ENCODE measurements at regions not wholly inside any gene's neighbourhood (a gene's known extent, or its start where the extent isn't known, plus 50 kb on each side); places are given as distances from the start of the nearest gene placed in this dataset.

GRCh38 chr2:78546843-78547242 is 478.7 kb upstream of the REG3G start:
- no peak overlapping the region for H3K27ac ChIP-seq
- no peaks in the 10 kb centered on the region for H3K9me3 ChIP-seq
- no peaks in the 10 kb centered on the region for H3K36me3 ChIP-seq
- in situ Hi-C loops (cut with MboI; ENCODE audit: low pct_ligation_motif_present in 1 of 4, low pct_unique_long_range_greater_than_20kb in 1 of 4, low sequenced_read_pairs in 3 of 4) (no loop called here), intact Hi-C loops (cut with DNase I; ENCODE audit: low total_unique reads) (no loop called here)
- TF ChIP-seq CTCF (IDR thresholded peaks at IDR 0.05) (no peak), POLR2AphosphoS5 (IDR thresholded peaks at IDR 0.05) (no peak), POLR2A (IDR thresholded peaks at IDR 0.05) (no peak), EP300 (IDR thresholded peaks at IDR 0.05; ENCODE audit: low read depth) (no peak)
- DNase-seq = no peak
- H3K4me3 ChIP-seq = no peak overlapping the region
- 89% methylated on average over 14 of the region's 14 CpGs; no CpG with 5 or more reads in 1 of the 2 donors for whole genome bisulfite sequencing, 2 donors (ENCODE audit: low coverage in 1 of 2)
- no peaks in the 10 kb centered on the region for H3K4me1 ChIP-seq
- H3K27me3 ChIP-seq = no peaks in the 10 kb centered on the region

- DNase-seq = no peak
- intact Hi-C loops (cut with DNase I; ENCODE audit: low total_unique reads) (no loop called here), in situ Hi-C loops (cut with MboI; ENCODE audit: low pct_ligation_motif_present in 1 of 4, low pct_unique_long_range_greater_than_20kb in 1 of 4, low sequenced_read_pairs in 3 of 4) (no loop called here)
- 80 to 93% methylated on average over 2 of the region's 2 CpGs for WGBS, 2 donors (ENCODE audit: low coverage in 1 of 2)
- Histone ChIP-seq H3K27me3 (no peaks in the 10 kb centered on the region), H3K4me3 (no peak overlapping the region), H3K27ac (no peak overlapping the region), H3K36me3 (no peaks in the 10 kb centered on the region), H3K9me3 (no peaks in the 10 kb centered on the region), H3K4me1 (no peaks in the 10 kb centered on the region)
- TF ChIP-seq CTCF (IDR thresholded peaks at IDR 0.05) (no peak), POLR2A (IDR thresholded peaks at IDR 0.05) (no peak), POLR2AphosphoS5 (IDR thresholded peaks at IDR 0.05) (no peak), EP300 (IDR thresholded peaks at IDR 0.05; ENCODE audit: low read depth) (no peak)
These were observed 475.7 kb upstream of the REG3G start for GRCh38 chr2:78549766-78550165.

- TF ChIP-seq EP300 (IDR thresholded peaks at IDR 0.05; ENCODE audit: low read depth) (no peak), POLR2AphosphoS5 (IDR thresholded peaks at IDR 0.05) (no peak), CTCF (IDR thresholded peaks at IDR 0.05) (no peak), POLR2A (IDR thresholded peaks at IDR 0.05) (no peak)
- H3K36me3 ChIP-seq = no peaks in the 10 kb centered on the region
- no peaks in the 10 kb centered on the region for H3K4me1 ChIP-seq
- no peak for DNase-seq
- 40 to 48% methylated on average over 3 of the region's 3 CpGs for WGBS, 2 donors (ENCODE audit: low coverage in 1 of 2)
- no peaks in the 10 kb centered on the region for H3K27me3 ChIP-seq
- no peaks in the 10 kb centered on the region for H3K9me3 ChIP-seq
- H3K4me3 ChIP-seq = no peak overlapping the region
- in situ Hi-C loops (cut with MboI; ENCODE audit: low pct_ligation_motif_present in 1 of 4, low pct_unique_long_range_greater_than_20kb in 1 of 4, low sequenced_read_pairs in 3 of 4) (no loop called here), intact Hi-C loops (cut with DNase I; ENCODE audit: low total_unique reads) (no loop called here)
- no peak overlapping the region for H3K27ac ChIP-seq
These were observed 471.4 kb upstream of the REG3G start for GRCh38 chr2:78553866-78554647.

- intact Hi-C loops (cut with DNase I; ENCODE audit: low total_unique reads) = no loop called here
- Histone ChIP-seq H3K9me3 (no peaks in the 10 kb centered on the region), H3K36me3 (no peaks in the 10 kb centered on the region), H3K4me3 (no peak overlapping the region), H3K4me1 (no peaks in the 10 kb centered on the region), H3K27me3 (no peaks in the 10 kb centered on the region), H3K27ac (no peak overlapping the region)
- no peak for TF ChIP-seq EP300 (IDR thresholded peaks at IDR 0.05; ENCODE audit: low read depth)
- no peak for TF ChIP-seq POLR2A (IDR thresholded peaks at IDR 0.05)
- TF ChIP-seq POLR2AphosphoS5 (IDR thresholded peaks at IDR 0.05) = no peak
- TF ChIP-seq CTCF (IDR thresholded peaks at IDR 0.05) = no peak
- in situ Hi-C loops (cut with MboI; ENCODE audit: low pct_ligation_motif_present in 1 of 4, low pct_unique_long_range_greater_than_20kb in 1 of 4, low sequenced_read_pairs in 3 of 4) = no loop called here
- DNase-seq = no peak
These were observed 463.6 kb upstream of the REG3G start for GRCh38 chr2:78561876-78562275.

Measured in transverse colon (tissue), 4 donors.